Heart left ventricle (tissue), 16 donors: ENCODE measurements at regions not wholly inside any gene's neighbourhood (a gene's known extent, or its start where the extent isn't known, plus 50 kb on each side); places are given as distances from the start of the nearest gene placed in this dataset.

ENCODE experiments used
- ATAC-seq, 4 donors: fragments of 200-7000 bp; cut with Tn5 transposase; one replicate each; pipeline ENCODE4 v1.9.1; 2020 to 2022; ENCODE audit warnings: moderate library complexity in 4 of 4, mild to moderate bottlenecking in 3 of 4, moderate number of reproducible peaks in 1 of 4
- DNase-seq, 5 donors: peaks; one replicate each; pipeline ENCODE4 v3.0.0-alpha.2; 2020
- H3K27ac ChIP-seq, 12 donors: fragments of 200-600 bp; sonication (generic) in 4 of 12; one replicate each; pipeline versions ENCODE4 v1.5.0 to v1.8.0; 2016 to 2022; ENCODE audit warnings: mild to moderate bottlenecking in 2 of 12
- H3K27me3 ChIP-seq, 9 donors: fragments of 200-600 bp; sonication (generic) in 2 of 9; one replicate each; pipeline versions ENCODE4 v1.5.1 to v1.8.0; 2016 to 2022; ENCODE audit warnings: mild to moderate bottlenecking in 3 of 9
- H3K36me3 ChIP-seq, 9 donors: fragments of 200-600 bp; sonication (generic) in 2 of 9; one replicate each; pipeline versions ENCODE4 v1.5.0 to v1.8.0; 2018 to 2022; ENCODE audit warnings: mild to moderate bottlenecking in 2 of 9
- H3K4me1 ChIP-seq, 12 donors: fragments of 200-600 bp; sonication (generic) in 4 of 12; one replicate each; pipeline versions ENCODE4 v1.5.0 to v1.8.0; 2016 to 2022; ENCODE audit warnings: mild to moderate bottlenecking in 3 of 12
- H3K4me3 ChIP-seq, 12 donors: fragments of 200-600 bp; sonication (generic) in 4 of 12; one replicate each; pipeline versions ENCODE4 v1.5.0 to v1.8.0; 2017 to 2022; ENCODE audit warnings: mild to moderate bottlenecking in 9 of 12, moderate library complexity in 4 of 12
- H3K9me3 ChIP-seq, 12 donors: fragments of 200-600 bp; sonication (generic) in 4 of 12; one replicate each; pipeline versions ENCODE4 v1.5.0 to v1.8.0; 2016 to 2022; ENCODE audit warnings: mild to moderate bottlenecking in 1 of 12
- POLR2A ChIP-seq, 2 donors: fragments of 450-650 bp; IDR thresholded peaks; one replicate each; pipeline ENCODE4 v1.6.1; 2017; ENCODE audit warnings: antibody characterized with exemption in 2 of 2, mild to moderate bottlenecking in 2 of 2, moderate library complexity in 2 of 2
- WGBS, 4 donors: extraction: QIAGEN DNeasy Blood & Tissue Kit in 2 of 4; methylation state at CpG; one replicate each; pipeline versions ENCODE4 v1.1.5 to v1.1.7; 2013 to 2018; 5-methylcytosine and 5-hydroxymethylcytosine counted together
- intact Hi-C, 10 donors: fragments of 100-400 bp; cut with DNase I; formaldehyde crosslinking; loops; one replicate each; pipeline versions ENCODE4 v1.11.1 to v1.14.2; 2022
- TF ChIP-seq, protein P1 (sequence below), 12 donors: fragments of 200-600 bp; sonication (generic) in 4 of 12; IDR thresholded peaks; one replicate each; pipeline versions ENCODE4 v1.5.0 to v1.8.0; 2018 to 2022; ENCODE audit warnings: antibody characterized with exemption in 12 of 12, mild to moderate bottlenecking in 5 of 12
- donor health status: ischemic (EF 13 %, LVEDD 7.1; RV severe dilation, severe dysfunction).
- donor health status: healthy with polysubstance abuse.
- donor health status: DM: no; HTN: yes; CAD: no.
- donor health status: DM: no; HTN: no; CAD: no.
- donor health status: ischemic (EF 25% LVEDD 6.9; RV normal size, moderate dysfunction).
- donor health status: ischemic (EF 25% LVEDD 5.7; RV mildly dilated, moderate dysfunction).
- donor health status: healthy.
- donor health status: DM: yes; HTN: yes; CAD: no.
- donor health status: ischemic (EF 35%, LVEDD 5.7; RV mildly dilated, moderate dysfunction).
- donor health status: nonischemic (EF 11% LVEDD 7.7; RV severe dilation, severe dysfunction).
- donor health status: DM: yes; HTN: yes; CAD: no.
- donor health status: PGD.
- donor health status: ischemic (EF 29% LVEDD 5.4; RV normal size, mild dysfunction).
- donor health status: nonischemic (EF 23%, LVEDD 6.1; RV moderate dilation, normal function).

DNA sequence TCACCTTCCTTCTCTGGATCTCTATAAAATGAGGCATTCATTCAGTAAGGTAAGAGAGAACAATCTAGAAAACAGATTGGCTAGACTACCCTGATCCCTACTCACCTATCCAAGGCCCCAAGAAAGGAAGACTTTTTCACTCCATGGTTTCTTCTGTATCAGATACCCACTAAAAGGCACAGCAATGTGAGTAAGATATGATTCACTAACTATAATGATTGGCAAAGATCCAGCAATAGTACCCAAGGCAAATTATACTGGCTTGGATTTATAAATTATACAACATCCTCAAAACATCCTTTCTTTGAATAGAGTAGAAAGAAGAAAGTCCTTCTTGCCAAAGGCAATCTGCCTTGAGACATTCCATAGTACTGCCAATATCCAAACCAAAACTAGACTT is 1432.0 kb upstream of the GOT2 start:
- Histone ChIP-seq H3K9me3 (no peaks in the 10 kb centered on the region), H3K36me3 (no peaks in the 10 kb centered on the region), H3K4me3 (no peak overlapping the region), H3K27me3 (no peaks in the 10 kb centered on the region), H3K4me1 (no peaks in the 10 kb centered on the region), H3K27ac (no peak overlapping the region)
- no peak for DNase-seq
- intact Hi-C loops: loop anchor here in 1 of 10 donors (5.0 kb wide), 1 partner anchor 121 kb away; no protein-coding TSS in a partner anchor
- no peak for ATAC-seq
- TF ChIP-seq POLR2A (IDR thresholded peaks at IDR 0.05): no peak
- TF ChIP-seq, protein P1, sequence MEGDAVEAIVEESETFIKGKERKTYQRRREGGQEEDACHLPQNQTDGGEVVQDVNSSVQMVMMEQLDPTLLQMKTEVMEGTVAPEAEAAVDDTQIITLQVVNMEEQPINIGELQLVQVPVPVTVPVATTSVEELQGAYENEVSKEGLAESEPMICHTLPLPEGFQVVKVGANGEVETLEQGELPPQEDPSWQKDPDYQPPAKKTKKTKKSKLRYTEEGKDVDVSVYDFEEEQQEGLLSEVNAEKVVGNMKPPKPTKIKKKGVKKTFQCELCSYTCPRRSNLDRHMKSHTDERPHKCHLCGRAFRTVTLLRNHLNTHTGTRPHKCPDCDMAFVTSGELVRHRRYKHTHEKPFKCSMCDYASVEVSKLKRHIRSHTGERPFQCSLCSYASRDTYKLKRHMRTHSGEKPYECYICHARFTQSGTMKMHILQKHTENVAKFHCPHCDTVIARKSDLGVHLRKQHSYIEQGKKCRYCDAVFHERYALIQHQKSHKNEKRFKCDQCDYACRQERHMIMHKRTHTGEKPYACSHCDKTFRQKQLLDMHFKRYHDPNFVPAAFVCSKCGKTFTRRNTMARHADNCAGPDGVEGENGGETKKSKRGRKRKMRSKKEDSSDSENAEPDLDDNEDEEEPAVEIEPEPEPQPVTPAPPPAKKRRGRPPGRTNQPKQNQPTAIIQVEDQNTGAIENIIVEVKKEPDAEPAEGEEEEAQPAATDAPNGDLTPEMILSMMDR (IDR thresholded peaks at IDR 0.05): no peak

DNA sequence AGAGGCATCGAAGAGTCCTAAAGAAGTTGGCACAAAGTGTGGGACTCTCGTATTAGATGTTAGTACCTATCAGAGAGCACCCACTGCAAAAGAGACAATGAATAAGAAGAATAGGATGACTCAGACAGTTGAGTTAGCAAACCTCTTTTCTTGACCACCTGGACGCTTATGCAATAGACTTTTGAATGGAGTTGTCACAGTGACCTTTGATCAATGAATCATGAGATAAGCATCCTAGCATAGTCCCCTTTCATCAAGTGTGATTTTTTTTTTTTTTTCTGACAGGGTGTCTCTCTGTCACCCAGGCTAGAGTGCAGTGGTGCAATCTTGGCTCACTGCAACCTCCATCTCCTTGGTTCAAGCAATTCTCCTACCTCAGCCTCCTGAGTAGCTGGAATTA is 1417.9 kb upstream of the GOT2 start:
- Histone ChIP-seq H3K27me3 (no peaks in the 10 kb centered on the region), H3K36me3 (no peaks in the 10 kb centered on the region), H3K9me3 (peaks cover 0 to 19% (median 1%) of the 10 kb centered on the region in 12 donors), H3K27ac (no peak overlapping the region), H3K4me3 (no peak overlapping the region), H3K4me1 (no peaks in the 10 kb centered on the region)
- WGBS, 4 donors: 85 to 92% (median 90%) methylated on average over 3 of the region's 3 CpGs
- ATAC-seq (no peak), DNase-seq (no peak)
- intact Hi-C loops: no loop called here
- TF ChIP-seq, protein P1 (IDR thresholded peaks at IDR 0.05): no peak
- no peak for TF ChIP-seq POLR2A (IDR thresholded peaks at IDR 0.05)

DNA sequence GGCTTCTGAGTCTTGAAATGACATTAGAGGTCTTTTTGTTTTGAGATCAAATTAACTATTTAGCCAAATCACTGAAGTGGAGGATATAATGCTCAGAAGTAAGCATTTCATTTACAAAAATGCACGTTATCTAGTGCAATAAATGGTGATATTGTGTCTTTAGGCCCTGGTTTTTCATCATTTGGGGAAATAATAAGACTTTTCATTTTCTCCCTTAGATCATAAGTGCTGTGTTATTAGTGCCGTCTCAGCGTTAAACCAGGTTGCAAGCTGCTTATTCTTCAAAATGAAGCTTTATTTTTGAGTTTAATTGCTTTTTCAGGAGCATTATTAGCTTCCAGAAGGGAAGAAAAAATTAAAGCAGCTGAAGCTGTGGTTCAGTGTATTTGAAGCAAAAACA is 1416.8 kb upstream of the GOT2 start:
- Histone ChIP-seq H3K27me3 (no peaks in the 10 kb centered on the region), H3K36me3 (no peaks in the 10 kb centered on the region), H3K4me3 (no peak overlapping the region), H3K4me1 (no peaks in the 10 kb centered on the region), H3K27ac (no peak overlapping the region), H3K9me3 (peaks cover 0 to 19% (median 1%) of the 10 kb centered on the region in 12 donors)
- ATAC-seq (no peak), DNase-seq (no peak)
- WGBS, 4 donors: 76 to 91% (median 84%) methylated on average over 3 of the region's 3 CpGs
- no peak for TF ChIP-seq POLR2A (IDR thresholded peaks at IDR 0.05)
- TF ChIP-seq, protein P1 (IDR thresholded peaks at IDR 0.05): no peak
- intact Hi-C loops: no loop called here

DNA sequence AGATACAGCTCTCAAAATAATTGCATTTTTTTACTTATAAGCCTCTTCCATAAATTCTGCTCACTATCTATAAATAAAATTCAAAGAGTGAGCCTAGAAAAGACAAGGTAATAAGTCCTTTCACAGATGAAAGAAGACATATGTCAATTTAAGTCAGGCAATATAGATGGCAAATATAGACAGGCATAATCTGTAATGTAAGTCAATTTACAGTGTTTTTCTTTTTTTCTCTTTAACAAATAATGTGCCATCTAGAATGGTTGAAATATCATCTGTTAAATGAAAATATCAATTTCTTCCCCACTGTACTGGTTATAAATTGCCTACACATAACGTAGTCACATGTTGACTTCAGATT is 1409.2 kb upstream of the GOT2 start:
- peaks cover 0 to 22% (median 4%) of the 10 kb centered on the region in 12 donors for H3K9me3 ChIP-seq
- no peaks in the 10 kb centered on the region for H3K4me1 ChIP-seq
- H3K4me3 ChIP-seq: no peak overlapping the region
- 87 to 92% (median 89%) methylated on average over 1 of the region's 1 CpG for WGBS, 4 donors
- DNase-seq (no peak), ATAC-seq (no peak)
- no peaks in the 10 kb centered on the region for H3K27me3 ChIP-seq
- intact Hi-C loops: no loop called here
- H3K36me3 ChIP-seq: no peaks in the 10 kb centered on the region
- no peak for TF ChIP-seq POLR2A (IDR thresholded peaks at IDR 0.05)
- TF ChIP-seq, protein P1 (IDR thresholded peaks at IDR 0.05): no peak
- no peak overlapping the region for H3K27ac ChIP-seq
